HG03175 (cell line): ENCODE measurements at regions not wholly inside any gene's neighbourhood (a gene's known extent, or its start where the extent isn't known, plus 50 kb on each side); places are given as distances from the start of the nearest gene placed in this dataset.

Experiments
- ATAC-seq: cut with Tn5 transposase; IDR thresholded peaks from one replicate; pipeline ENCODE4 v1.9.1; 2021; ENCODE audit warnings: mild to moderate bottlenecking, moderate library complexity; ENCODE audit not compliant: unreplicated experiment

DNA sequence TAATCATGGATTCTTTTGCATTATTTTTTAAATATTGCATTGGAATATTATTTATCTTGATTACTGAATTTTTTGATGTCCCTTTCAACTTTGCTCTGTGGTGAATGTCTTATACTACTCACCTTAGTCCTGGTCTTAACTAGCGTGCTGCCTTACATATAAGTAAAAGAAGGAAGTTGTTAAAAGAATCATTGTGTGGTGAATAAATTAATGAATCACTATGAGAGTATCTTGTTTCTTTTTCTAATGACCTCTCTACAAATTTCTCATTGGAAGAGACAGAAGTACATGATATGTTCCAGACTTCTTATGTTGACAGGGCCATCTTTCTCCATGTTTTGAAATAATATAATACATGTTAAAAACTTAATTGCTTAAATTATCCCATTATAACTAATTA, 432.6 kb upstream of the MMADHC start:
- no peak for ATAC-seq

DNA sequence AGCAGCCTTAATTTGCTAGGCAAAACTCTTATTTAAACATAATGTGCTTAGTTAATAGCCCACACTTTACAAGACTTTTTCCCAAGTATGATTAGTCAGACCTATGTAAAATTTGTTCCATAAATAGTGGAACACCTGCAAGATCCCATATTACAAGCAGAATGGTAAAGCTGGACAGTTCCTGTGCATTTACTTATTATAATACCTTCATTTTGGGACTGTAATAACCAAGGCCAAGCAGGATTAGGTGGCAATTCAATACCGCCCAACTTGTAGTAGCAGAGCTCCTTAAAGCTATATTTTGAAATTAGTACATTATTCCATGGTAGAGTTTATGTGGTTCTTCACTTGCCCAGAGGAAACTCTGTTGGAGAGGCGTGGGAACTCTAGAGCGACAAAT, 431.5 kb upstream of the MMADHC start:
- no peak for ATAC-seq

DNA sequence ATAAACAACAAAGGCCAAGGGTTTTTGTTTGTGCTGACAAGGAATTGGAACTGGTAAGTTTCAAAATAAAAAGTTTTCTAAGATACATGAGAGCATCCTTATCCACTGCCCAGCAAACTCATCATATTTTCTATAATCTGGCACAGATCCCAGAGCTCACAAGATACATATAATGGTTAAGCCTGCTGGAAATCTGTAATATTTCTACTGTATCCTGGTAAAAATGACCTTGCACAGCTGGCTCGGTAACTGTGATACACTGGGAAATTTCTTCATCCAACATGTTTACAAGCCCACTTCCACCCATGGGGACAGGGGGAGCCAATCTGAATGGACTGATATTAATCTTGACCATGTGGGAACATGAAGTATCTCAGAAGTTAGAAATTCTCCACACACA, 425.4 kb upstream of the MMADHC start:
- ATAC-seq = no peak

DNA sequence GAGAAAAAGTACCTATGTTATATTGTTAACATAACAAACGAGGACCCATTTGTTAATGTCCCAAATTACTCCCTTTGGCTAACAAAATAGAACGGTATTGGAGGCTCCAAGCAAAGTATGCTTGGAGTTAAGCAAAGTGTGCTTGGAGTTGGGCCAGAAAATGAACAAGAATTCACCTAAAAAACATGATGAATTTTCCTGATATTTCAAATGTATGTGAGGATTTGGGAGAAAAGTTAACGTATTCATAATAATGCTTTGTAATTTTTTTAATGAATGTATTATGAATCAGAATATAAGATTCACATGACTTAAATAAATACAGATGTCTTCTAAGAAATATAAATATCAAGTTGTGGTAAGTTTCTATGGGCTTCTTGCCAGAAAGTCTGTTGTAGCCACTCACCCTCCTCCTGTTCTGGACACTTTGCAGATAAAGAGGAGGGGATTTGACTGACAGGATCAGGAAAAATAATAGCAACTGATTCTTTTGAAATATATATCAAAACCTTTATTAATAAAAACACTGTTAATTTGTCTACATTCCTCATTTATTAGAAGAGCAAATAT, 423.7 kb upstream of the MMADHC start:
- ATAC-seq = no peak

DNA sequence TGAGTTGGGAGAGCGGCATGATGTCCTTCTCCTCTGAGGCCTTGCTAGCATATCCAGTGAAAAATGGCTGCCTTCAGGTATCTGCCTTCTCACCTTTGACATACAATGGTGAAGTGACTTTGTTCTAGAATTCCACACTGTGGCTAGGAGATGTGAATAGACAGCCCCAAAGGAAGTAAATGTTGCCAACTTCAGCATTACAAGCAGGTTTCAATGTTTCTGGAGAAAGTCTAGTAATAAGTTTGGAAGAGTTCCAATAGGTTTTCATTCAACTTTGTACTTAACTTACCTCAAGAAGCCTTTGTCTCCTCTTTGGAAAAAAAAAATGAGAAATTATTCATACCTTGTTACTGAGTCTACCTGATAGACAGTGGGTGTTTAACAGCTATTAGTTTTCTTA, 421.3 kb upstream of the MMADHC start:
- ATAC-seq = no peak

DNA sequence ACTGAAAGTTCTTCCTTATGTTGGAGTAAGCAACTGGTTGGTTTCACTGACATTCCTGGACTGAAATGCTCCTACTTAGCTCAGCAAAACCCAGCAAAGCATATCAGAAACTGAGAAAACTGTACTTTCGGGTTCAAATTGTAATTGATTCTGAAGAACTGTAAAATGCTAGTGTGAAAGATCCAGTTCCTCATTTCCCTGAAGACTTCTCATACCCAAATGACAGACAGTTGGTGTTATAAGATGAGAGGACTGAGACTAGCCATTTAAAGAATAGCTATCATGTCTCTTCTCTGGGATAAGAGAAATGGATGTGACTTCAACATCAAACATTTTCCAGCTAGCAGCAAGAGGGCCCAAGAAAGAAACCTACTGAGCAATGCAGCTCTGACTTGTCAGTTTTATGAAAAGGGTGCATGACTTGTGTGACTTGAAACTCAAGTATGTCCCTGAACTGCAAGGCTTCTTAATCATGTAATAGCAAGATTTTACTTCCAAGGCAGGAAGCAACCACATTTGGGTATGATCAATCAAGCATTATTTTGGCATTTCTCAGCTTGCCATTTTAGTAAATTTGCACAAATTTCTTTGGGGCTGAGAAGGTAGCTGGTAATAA, 420.3 kb upstream of the MMADHC start:
- no peak for ATAC-seq

DNA sequence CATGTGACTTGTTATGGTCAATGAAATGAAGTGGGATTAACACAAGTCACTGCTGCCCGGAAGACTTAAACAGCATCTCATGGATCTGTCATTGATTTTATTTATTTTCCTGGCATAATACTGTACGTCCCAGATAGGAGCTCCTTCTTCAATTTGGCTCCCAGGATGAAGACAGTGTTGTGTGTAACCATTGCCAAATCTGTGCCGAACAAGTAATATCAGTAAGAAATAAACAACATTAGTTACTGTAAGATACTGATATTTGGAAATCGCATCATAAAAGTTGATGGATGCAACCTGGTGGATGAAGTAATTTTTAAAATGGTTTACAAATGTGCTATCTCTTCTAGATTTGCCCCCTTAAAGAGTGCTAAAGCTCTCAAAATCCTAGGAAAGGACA, 419.0 kb upstream of the MMADHC start:
- no peak for ATAC-seq

DNA sequence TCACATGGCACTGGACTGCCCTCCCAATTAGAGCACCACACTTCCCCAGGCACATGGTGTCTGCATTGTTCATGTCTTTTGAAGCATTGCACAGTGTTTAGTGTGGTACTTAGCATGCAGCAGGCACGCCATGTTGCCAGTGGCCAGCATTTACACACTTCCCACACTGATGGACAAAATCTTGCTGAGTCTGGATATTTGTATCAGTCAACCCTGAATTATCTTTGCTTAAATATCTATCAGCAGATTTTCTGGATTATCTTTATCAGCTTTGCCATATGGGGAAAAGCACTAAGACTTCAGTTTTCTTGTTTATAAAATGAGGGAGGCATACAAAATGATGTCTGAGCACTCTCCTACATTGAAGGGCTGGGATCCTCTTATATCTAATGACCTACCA, 416.0 kb upstream of the MMADHC start:
- no peak for ATAC-seq

DNA sequence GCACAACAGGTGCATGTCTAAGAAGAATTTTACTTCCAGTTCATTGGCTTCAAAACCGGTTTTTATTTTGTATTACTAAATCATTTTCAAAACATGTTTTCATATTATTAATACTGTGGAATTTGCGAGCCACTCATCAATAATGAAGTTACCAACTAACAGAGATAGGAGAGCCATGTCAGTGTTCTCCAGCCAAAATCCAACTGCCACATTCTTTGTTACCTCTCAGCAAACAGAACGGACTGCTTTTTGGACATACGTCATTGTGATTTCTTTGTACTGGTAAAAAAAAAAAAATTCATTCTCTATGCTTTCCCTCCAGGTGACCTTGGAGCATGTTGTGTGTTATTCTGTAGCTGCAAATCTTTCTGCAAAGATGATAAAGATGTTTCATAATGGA, 414.2 kb upstream of the MMADHC start:
- no peak for ATAC-seq

DNA sequence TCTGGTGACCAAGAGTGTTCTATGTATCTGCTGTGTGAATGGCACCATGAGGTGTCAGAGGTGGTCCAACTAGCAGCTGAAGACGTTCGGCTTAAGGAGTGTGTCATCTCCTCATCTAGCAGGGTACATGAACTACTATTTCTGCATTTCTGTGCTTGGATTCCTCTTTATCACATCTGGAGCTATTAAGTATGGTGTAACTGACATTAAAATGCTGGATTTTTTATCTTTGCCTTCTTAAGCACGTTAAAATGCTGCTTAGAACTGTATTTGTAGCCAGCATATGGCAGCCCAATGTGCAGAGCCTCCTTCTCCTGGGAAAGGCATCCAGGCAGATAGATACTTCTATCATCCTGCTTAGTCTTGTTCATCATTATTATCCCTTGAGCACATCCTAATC, 409.3 kb upstream of the MMADHC start:
- ATAC-seq = no peak

DNA sequence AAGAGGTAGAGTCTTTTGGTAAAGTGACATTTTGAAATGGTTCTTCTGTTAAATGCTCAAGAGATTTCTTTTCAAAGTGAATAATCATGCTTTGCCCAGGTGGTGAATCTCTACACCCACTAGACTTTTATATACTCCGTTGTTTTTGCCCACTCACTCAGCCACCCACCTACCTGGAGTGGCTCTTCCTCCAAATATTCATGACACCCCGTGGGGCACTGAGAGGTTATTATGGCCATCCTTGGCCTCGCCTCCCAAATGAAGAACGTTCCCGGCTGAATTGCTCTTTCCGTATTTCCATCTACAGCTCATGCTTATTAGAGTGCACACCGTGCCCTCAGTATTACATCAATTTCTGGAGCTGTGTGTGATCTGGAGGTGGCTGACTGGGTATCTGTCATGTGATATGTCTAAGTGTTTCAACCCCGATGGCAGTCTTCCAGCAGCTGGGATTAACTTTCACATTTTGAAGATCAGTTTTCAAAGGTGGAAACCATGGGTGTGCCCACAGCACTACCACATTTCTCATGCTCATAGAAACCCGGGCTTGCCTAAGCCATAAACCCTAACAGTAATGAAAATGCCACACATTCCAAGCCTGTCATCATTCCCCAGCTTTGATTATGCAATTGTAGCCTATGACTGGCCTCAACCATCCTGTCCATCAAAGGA, 406.6 kb upstream of the MMADHC start:
- no peak for ATAC-seq

DNA sequence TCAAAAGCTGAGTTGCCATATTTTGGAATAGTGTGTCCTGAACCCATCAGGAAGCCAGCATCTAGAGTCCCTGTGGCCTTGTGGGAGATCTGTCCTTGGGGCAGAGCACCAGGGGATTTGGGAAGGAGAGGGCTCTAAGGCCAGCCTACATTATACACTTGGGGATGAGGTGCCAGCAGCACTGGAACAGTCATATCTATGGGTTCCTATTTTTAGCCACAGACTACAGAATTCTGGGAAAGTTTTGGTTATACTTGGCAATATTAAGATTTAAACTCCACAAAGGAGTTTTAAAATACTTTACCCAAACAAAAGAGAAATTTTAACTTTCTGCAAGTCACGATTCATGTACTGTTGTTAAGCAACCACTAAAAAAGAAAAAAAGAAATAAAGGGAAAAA, 405.7 kb upstream of the MMADHC start:
- ATAC-seq = no peak

DNA sequence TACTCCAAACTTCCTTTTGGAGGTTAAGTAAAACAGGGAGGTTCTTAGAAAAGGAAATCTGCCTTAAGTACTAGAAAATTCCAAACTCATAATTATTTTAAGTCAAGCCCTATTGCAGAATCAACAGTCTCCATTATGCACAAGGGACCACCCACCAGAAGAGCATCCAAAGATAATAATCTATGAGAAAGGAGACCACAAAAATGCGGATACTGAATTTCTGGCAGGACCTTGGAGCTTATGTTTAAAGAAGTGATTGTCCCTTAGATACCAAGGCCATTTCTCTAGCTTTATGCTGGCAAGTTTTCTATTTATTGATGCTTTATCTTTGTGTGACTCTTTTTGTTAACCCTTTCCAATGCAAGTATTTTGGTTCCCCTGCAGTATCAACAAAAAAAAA, 404.0 kb upstream of the MMADHC start:
- no peak for ATAC-seq

DNA sequence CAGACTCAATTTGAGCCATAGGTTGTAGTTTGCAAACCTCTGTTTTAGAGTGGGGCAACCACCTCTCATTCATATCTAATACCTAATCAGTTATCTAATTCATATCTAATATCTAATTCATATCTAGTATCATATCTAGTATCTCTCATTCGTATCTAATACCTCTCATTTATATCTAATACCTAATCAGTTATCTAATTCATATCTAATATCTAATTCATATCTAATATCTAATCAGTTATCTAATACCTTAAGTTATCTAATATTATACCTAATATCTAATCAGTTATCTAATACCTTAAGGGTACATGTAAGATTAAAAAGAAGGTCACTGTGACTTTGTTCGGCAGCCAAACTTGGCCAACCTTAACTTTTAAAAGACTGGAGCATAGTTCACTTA, 403.4 kb upstream of the MMADHC start:
- ATAC-seq = no peak

DNA sequence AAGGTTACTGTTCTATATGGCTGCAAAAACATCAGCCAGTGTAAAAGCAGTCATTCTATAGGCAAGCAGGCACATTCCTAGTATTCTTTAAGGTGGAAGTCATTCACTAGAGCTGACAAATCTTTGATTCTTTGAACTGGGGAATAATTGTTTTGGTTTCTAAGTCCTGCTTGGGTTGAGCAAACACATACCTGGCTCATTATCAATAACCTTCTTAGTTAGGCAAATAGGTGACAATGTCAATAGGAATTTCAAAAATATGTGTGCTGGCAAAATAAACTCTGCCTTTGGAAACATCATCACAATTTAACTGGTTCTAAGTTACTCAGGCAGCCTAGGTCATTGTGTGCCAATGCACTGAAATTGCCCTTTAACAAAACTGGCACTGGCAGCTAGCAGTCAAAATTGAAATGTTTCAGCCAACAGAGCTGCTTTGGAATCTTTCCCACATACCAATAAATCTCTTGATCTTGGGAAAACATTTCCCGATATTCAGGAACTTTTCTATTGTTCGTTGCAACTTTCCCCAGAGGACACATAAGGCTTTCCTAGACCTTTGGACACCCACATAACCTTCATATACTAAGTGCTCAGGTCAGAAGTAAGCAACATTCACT, 402.0 kb upstream of the MMADHC start:
- ATAC-seq = no peak

DNA sequence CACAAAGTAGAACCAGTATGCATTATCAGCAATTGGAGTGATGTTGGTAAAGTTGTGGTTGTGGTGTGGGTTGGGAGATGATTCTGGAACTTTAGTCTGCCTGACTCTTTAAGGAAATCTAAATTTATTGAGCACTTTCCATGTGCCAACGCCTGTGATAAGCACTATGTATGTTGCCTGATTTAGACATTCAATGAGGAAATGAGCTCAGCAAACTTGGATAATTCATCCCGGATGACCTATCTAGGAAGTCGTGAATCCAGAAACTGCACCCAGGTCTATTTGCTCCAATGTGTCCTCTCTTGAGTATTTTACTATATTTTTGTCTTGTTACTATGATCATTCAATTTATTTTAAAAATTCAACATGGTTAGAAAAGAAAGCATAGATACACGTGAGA, 400.8 kb upstream of the MMADHC start:
- ATAC-seq = no peak

DNA sequence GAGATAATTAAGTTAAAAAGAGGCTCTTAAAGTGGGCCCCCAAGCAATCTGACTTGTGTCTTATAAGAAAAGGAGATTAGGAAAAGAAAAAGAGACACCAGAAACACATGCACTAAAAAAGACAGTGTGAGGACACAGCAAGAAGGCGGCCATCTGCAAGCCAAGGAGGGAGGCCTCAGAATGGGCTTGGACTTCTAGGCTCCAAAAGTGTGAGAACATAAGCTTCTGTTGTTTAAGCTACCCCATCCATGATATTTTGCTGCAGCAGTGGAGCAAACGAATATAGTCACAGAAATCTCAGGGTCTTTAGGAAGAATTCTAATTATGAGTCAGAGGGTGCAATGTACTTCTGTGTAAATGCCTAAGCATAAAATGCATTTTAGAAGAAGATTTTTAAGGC, 399.3 kb upstream of the MMADHC start:
- ATAC-seq = no peak

DNA sequence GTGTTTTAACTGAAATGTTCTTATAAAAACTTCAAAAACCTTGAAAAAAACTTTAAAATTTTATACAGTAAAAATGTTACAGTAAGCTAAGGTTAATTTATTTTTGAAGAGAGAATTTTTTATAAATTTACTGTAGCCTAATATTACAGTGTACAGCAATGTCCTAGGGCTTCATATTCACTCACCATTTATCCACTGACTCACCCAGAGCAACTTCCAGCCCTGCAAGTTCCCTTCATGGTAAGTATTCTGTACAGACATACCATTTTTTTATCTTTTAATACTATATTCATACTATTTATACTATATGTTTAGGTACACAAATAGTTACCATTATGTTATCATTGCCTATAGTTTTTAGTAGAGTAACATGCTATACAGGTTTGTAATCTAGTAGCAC, 396.7 kb upstream of the MMADHC start:
- ATAC-seq = no peak

DNA sequence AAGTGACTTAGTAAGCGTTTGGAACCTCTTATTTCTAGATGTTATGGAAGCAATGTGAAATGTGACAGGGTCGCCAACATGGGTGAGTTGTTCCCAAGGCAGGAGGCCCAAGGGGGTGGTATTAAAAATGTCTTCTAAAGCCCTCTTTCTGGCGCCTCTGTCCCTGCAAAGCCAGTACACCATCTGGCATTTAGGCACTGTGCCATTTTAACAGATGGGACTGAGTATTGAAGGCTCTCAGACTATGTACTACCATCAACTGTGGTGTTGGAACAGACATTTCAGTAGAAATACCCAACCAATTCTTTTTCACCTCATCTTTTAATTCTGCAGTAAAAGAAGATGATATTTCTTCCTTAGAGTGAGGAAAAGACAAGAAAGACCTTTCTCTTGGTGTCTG, 384.5 kb upstream of the MMADHC start:
- ATAC-seq = no peak

DNA sequence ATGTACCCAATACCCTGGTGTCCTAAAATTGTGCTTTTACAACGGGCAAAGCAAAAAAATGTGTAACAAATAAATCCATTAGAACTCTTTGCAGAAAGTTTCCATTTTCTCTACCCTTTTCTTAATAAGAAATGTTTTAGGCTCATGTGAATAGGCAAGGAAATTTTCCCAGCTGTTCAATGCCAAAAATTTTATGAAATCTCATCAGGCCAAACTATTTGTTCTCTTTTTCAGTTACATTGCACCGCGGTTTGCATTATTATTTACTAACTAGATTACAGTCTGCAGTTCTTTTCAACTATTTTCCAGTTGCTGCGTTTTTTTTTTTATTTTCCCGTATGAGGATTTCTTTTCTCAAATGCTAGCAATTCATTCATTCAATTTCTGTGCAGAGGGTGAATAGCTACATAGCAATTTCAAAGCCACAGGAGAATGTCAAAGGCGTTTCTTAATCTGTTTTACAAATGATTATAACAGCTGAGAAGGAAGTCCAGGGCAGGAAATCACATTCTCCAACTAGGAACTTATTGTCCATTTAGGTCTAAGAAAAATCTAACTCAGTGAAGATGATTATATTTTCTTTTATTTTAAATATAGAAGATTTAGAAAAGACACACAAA, 367.5 kb upstream of the MMADHC start:
- ATAC-seq = no peak

DNA sequence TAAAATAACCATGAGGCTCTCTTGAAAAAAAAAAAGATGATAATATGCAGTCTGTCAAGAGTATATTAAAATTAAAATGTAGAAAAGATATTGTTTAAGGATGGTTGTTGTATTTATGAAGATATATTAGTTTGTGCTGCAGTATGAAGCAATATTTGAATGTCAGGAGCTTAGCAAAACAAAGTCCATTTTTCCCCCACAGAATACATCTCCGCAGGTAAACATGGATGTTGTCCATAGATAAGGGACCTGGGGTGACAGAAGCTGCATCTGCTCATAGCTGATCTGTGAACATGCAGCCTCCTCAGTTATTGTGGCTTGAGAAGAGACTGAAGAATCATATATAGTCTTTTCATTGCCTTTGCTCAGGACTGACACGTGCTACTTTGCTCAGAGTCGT, 366.1 kb upstream of the MMADHC start:
- no peak for ATAC-seq

DNA sequence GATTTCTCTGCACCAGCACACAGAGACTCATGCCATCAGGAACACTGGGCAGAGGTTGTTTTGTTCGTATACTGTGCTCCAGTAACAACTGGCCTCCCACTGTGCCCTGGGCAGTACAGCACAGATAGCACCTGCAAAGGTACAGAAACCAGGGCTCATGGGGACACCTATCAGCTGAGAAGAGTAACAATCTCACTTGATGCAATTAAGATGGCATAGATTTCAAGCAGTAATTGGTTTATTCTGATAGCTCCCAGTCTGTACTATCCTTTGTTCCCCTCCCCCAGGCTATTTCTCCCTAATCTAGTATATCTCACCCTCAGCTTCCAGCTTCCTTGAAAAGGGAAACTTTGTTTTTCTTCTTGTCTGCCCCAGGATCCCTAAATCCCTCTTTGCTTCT, 343.9 kb upstream of the MMADHC start:
- no peak for ATAC-seq
